GM12875 (cell line): ENCODE measurements at regions not wholly inside any gene's neighbourhood (a gene's known extent, or its start where the extent isn't known, plus 50 kb on each side); places are given as distances from the start of the nearest gene placed in this dataset.

Experiments used
- H3K4me3 ChIP-seq: one replicate; pipeline ENCODE4 v1.5.1; 2011; ENCODE audit warnings: low read depth, low read length, control low read depth
- TF ChIP-seq, protein P1 (sequence below): IDR thresholded peaks from 2 replicates; pipeline ENCODE4 v1.5.1; 2011; ENCODE audit warnings: low read depth, mild to moderate bottlenecking, control low read depth, inconsistent platforms, low read length, moderate library complexity, borderline replicate concordance; ENCODE audit not compliant: insufficient read depth

DNA sequence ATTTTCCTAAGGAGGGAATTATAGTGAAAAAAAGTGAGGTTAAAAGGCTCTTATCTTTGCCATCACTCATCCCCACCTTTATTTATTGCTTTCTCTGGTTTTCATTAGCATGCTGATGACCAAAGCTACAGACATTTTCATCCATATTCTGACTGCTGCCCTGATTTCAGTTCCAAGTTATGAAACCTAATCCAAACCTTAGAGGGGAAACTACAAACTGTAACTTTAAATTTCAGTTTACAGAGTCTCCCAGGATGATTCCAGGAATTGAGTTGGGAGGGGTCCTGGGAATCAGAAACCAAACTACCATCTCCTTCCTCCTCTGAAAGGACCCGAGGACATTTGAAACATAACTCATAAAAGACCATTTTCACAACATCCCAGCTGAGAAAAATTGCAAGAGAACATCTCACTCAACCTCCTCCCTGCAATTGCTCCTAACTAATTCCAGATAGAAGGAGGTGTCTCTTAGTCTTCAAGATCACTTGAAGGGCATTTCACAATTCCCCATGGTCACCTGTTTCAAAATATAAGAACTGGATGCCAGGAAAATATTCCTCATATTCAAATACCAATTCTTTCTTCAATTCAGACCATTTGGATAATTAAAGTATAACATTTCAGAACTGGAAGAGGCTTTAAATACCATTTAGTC, 520.6 kb downstream of the TNS1 start:
- no peak overlapping the region for H3K4me3 ChIP-seq
- TF ChIP-seq, protein P1, sequence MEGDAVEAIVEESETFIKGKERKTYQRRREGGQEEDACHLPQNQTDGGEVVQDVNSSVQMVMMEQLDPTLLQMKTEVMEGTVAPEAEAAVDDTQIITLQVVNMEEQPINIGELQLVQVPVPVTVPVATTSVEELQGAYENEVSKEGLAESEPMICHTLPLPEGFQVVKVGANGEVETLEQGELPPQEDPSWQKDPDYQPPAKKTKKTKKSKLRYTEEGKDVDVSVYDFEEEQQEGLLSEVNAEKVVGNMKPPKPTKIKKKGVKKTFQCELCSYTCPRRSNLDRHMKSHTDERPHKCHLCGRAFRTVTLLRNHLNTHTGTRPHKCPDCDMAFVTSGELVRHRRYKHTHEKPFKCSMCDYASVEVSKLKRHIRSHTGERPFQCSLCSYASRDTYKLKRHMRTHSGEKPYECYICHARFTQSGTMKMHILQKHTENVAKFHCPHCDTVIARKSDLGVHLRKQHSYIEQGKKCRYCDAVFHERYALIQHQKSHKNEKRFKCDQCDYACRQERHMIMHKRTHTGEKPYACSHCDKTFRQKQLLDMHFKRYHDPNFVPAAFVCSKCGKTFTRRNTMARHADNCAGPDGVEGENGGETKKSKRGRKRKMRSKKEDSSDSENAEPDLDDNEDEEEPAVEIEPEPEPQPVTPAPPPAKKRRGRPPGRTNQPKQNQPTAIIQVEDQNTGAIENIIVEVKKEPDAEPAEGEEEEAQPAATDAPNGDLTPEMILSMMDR = no peak

DNA sequence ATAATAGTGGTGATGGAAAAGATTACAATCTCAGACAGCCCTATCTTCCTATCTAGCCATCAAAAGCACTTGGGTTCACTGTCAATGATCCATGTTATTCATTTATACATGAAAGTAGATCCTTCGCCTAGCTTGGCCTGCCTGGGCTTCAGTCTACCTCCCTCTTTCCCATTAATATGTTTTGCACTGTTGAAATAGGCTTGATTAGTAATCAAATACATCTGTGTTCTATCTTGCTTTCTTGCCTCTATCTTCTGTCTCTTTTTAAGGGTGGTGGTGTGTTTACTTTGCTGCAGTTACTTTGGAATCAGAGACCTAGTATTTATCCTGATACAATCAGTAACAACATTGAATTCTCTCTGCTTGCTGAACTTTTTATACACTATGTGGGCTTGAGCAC, 521.2 kb downstream of the TNS1 start:
- H3K4me3 ChIP-seq = no peak overlapping the region
- TF ChIP-seq, protein P1 = no peak

GRCh38 chr2:217479566-217479965, 523.2 kb downstream of the TNS1 start:
- H3K4me3 ChIP-seq = no peak overlapping the region
- TF ChIP-seq, protein P1 = no peak

DNA sequence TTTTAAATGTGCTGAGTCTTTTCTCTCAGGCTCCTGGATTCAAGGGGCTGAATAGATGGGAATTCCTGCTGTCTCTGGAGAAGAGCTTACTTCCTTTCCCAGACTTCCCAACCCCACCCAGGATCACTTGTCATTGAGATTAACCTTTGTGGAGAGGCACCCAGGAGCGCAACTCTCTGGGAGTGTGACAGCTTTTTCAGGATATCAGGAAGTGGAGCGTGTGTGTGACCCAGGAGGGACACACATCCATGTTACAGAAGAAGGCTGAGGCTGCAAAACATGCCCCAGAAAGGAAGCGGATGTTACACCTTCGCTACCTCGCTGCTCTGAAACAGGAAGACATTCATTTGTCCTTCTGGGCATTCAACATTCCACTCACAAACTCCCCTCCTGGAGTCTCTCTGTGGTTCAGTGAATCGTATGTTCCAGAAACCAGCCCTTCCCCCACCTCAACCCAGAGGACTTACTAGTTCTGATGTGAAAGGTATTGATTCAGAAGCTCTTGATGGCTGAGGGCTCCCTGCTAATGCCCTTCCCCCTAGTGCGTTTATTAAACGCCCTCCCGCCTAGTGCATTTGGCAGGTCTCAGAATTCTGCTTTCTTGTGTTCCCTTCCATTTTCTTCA, 523.9 kb downstream of the TNS1 start:
- H3K4me3 ChIP-seq = no peak overlapping the region
- TF ChIP-seq, protein P1 = no peak

GRCh38 chr2:217477583-217477982, 525.2 kb downstream of the TNS1 start:
- H3K4me3 ChIP-seq = no peak overlapping the region
- TF ChIP-seq, protein P1 = no peak

DNA sequence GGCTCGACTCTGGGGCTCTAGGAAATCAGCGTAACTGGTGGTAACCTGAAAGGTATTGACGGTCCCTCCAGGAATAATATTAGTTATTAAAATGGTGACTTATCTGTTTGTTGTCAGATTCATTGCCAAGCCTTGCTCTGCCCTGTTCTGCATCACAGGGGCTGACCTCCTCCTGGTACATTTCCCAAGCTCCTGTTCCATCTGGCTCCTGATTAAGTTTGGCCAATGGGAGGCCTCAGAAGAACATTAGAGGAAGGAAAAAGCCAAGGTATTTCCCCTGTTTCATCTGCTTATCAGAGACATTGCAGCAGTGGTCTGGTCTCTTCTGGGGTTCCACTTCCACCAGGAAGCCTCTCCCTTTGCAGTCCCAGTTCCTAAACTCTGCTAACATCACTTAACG, 527.0 kb downstream of the TNS1 start:
- TF ChIP-seq, protein P1 = no peak
- H3K4me3 ChIP-seq = no peak overlapping the region

DNA sequence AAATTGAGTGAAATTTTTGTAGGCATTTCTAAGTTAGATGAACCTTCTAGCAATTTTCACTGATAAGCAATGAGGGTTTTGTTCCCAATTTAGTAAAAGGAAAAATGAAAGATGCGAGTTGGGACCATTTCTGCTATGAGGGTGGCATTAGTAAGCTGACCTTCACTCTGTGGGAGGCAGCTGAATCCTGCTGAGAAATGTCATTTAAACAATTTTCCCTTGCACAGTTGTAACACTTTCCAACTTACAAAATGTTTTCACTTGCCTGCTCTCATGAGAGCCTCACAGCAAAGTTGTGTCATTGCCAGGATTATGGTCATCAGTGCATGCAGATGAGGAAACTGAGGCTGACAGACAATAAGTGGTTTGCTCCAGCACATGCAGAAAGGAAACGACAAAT, 527.7 kb downstream of the TNS1 start:
- TF ChIP-seq, protein P1 = no peak
- no peak overlapping the region for H3K4me3 ChIP-seq
